ENCODE measurements at regions not wholly inside any gene's neighbourhood (a gene's known extent, or its start where the extent isn't known, plus 50 kb on each side); places are given as distances from the start of the nearest gene placed in this dataset.

GRCh38 chr3:55367384-55367783 lies 119.7 kb downstream of the WNT5A start:
- no peak for TF ChIP-seq EZH2 (IDR thresholded peaks at IDR 0.05; ENCODE audit: borderline replicate concordance, low read length)
- TF ChIP-seq, protein P1, sequence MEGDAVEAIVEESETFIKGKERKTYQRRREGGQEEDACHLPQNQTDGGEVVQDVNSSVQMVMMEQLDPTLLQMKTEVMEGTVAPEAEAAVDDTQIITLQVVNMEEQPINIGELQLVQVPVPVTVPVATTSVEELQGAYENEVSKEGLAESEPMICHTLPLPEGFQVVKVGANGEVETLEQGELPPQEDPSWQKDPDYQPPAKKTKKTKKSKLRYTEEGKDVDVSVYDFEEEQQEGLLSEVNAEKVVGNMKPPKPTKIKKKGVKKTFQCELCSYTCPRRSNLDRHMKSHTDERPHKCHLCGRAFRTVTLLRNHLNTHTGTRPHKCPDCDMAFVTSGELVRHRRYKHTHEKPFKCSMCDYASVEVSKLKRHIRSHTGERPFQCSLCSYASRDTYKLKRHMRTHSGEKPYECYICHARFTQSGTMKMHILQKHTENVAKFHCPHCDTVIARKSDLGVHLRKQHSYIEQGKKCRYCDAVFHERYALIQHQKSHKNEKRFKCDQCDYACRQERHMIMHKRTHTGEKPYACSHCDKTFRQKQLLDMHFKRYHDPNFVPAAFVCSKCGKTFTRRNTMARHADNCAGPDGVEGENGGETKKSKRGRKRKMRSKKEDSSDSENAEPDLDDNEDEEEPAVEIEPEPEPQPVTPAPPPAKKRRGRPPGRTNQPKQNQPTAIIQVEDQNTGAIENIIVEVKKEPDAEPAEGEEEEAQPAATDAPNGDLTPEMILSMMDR (IDR thresholded peaks at IDR 0.05; ENCODE audit: low read length) = no peak

Data from OCI-LY1 (cell line).